ENCODE measurements at regions not wholly inside any gene's neighbourhood (a gene's known extent, or its start where the extent isn't known, plus 50 kb on each side); places are given as distances from the start of the nearest gene placed in this dataset.

- no peaks in the 10 kb centered on the region for H4K20me1 ChIP-seq (ENCODE audit: insufficient read depth)
- TF ChIP-seq CTCF (IDR thresholded peaks at IDR 0.05; ENCODE audit: poor library complexity, severe bottlenecking): no peak
- no peak for TF ChIP-seq EP300 (conservative IDR thresholded peaks at IDR 0.05; ENCODE audit: poor library complexity, severe bottlenecking)
- no peak overlapping the region for H3K4me3 ChIP-seq (ENCODE audit: low read length)
- H3K9me3 ChIP-seq (ENCODE audit: low read length): no peaks in the 10 kb centered on the region
- no peak overlapping the region for H3K27ac ChIP-seq (ENCODE audit: low read length)
- H3F3A ChIP-seq (ENCODE audit: insufficient read depth, low read length, poor library complexity, severe bottlenecking): no peaks in the 10 kb centered on the region
- no peak overlapping the region for H3K9ac ChIP-seq (ENCODE audit: low read length)
- H3K27me3 ChIP-seq (ENCODE audit: insufficient read depth, low read depth, low read length): no peaks in the 10 kb centered on the region
- H3K9me2 ChIP-seq (ENCODE audit: insufficient read depth, low read length): no peaks in the 10 kb centered on the region
- H3K4me2 ChIP-seq (ENCODE audit: low read length): no peak overlapping the region
- H3K79me2 ChIP-seq (replicated peaks; ENCODE audit: insufficient read depth, low read length): no peaks in the 10 kb centered on the region
- H3K36me3 ChIP-seq (ENCODE audit: insufficient read depth, low read length): no peaks in the 10 kb centered on the region
- no peak overlapping the region for H2AFZ ChIP-seq (ENCODE audit: low read depth, low read length)
These were observed 107.2 kb upstream of the NPTX2 start for GRCh38 chr7:98509836-98510235.

GRCh38 chr7:98506471-98506870 is 105.6 kb upstream of the BAIAP2L1 start:
- Histone ChIP-seq H3K4me2 (ENCODE audit: low read length) (no peak overlapping the region), H3K36me3 (ENCODE audit: insufficient read depth, low read length) (no peaks in the 10 kb centered on the region), H3K27me3 (ENCODE audit: insufficient read depth, low read depth, low read length) (no peaks in the 10 kb centered on the region), H3F3A (ENCODE audit: insufficient read depth, low read length, poor library complexity, severe bottlenecking) (no peaks in the 10 kb centered on the region), H3K4me3 (ENCODE audit: low read length) (no peak overlapping the region), H3K9me2 (ENCODE audit: insufficient read depth, low read length) (no peaks in the 10 kb centered on the region), H3K9me3 (ENCODE audit: low read length) (no peaks in the 10 kb centered on the region), H3K27ac (ENCODE audit: low read length) (no peak overlapping the region), H3K79me2 (replicated peaks; ENCODE audit: insufficient read depth, low read length) (no peaks in the 10 kb centered on the region), H2AFZ (ENCODE audit: low read depth, low read length) (no peak overlapping the region), H4K20me1 (ENCODE audit: insufficient read depth) (no peaks in the 10 kb centered on the region), H3K9ac (ENCODE audit: low read length) (no peak overlapping the region)
- TF ChIP-seq REST (IDR thresholded peaks at IDR 0.05; ENCODE audit: borderline replicate concordance): no peak
- no peak for TF ChIP-seq TAF1 (IDR thresholded peaks at IDR 0.05; ENCODE audit: low read depth)
- no peak for TF ChIP-seq SMC3 (conservative IDR thresholded peaks at IDR 0.05; ENCODE audit: poor library complexity)
- TF ChIP-seq MXI1 (conservative IDR thresholded peaks at IDR 0.05; ENCODE audit: poor library complexity, severe bottlenecking): no peak
- no peak for TF ChIP-seq CTCF (IDR thresholded peaks at IDR 0.05; ENCODE audit: poor library complexity, severe bottlenecking)
- TF ChIP-seq EP300 (conservative IDR thresholded peaks at IDR 0.05; ENCODE audit: poor library complexity, severe bottlenecking): no peak
- TF ChIP-seq POLR2AphosphoS5 (IDR thresholded peaks at IDR 0.05): no peak
- TF ChIP-seq EZH2 (IDR thresholded peaks at IDR 0.05; ENCODE audit: borderline replicate concordance, insufficient read depth, low read length, poor library complexity, severe bottlenecking): no peak
- no peak for TF ChIP-seq RAD21 (conservative IDR thresholded peaks at IDR 0.05)
